AG10803 (cell line): ENCODE measurements at regions not wholly inside any gene's neighbourhood (a gene's known extent, or its start where the extent isn't known, plus 50 kb on each side); places are given as distances from the start of the nearest gene placed in this dataset.

ENCODE experiments used
- DNase-seq: peaks from one replicate; pipeline ENCODE4 v3.0.0; 2010; ENCODE audit warnings: low read depth
- H3K4me3 ChIP-seq: 2 replicates; pipeline ENCODE4 v1.5.1; 2011; ENCODE audit warnings: mild to moderate bottlenecking, low read length, control low read depth
- CTCF ChIP-seq: conservative IDR thresholded peaks from 2 replicates; pipeline ENCODE4 v1.5.1; 2011; ENCODE audit warnings: mild to moderate bottlenecking, low read length, control low read depth, inconsistent platforms

DNA sequence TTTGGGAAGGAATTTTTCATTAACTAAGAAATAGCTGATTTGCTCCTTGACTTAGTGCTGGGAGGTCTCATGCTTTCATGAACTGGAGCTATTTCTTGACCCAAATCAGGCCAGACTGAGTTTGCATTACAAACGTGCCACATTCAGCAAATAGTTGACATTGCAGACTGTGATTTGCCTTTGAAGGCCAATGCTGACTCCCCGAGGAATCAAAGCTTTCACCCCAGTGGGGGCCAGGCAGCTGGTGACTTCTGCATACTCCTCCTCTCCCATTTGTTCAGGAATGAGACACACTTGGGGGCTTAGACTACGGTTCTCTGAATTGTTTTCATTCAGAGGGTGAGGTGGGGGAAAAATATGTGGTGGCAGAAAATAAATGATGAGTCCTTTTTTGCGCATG lies 111.0 kb upstream of the JAZF1 start:
- TF ChIP-seq CTCF = no peak
- DNase-seq = no peak
- H3K4me3 ChIP-seq = no peak overlapping the region

DNA sequence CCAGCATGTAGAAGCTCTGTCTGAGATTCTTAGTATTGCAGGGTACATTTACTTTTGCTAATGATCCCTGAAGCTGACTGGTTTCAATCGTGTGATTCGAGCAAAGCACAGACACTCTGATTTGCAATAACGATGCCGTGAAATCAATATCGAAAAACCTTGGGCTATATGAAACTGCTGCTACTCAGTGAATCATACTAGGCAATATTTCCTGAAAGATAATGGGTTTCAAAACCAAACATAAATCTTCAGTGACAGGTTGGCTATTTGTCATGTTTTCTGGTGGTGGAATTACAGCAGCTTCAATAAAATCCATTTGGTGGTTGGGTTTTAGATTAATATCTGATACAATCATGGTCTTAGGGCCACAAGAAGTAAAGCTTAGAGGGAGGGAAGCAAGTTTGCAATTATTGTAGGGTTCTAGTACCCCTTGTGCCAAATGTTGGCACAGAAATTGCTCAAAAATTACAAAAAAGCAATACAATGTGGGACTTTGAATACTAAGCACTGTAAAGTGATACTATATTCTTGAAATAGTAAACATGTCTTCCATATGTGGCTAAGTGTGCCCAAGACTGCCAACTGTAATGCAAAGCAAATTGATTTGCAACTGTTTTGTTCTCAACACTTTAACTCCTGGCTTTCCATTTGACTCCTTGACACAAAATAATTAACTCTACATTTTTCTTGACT lies 112.4 kb upstream of the JAZF1 start:
- DNase-seq = no peak
- no peak overlapping the region for H3K4me3 ChIP-seq
- TF ChIP-seq CTCF = no peak

DNA sequence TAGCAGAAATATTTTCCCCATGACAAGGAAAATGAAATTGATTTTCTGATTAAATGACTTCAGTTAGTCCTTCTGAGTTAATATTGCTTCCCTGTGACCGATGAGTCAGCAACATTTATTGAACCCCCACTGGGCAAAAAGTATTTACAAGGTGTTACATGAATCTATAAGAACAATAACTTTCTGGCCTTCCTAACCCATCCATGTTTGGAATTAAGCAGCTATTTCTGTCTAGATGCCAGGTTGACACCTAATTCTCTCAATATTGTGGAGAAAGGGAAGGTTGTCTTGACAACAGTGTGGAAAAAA lies 112.9 kb upstream of the JAZF1 start:
- DNase-seq = no peak
- no peak overlapping the region for H3K4me3 ChIP-seq
- TF ChIP-seq CTCF = no peak

DNA sequence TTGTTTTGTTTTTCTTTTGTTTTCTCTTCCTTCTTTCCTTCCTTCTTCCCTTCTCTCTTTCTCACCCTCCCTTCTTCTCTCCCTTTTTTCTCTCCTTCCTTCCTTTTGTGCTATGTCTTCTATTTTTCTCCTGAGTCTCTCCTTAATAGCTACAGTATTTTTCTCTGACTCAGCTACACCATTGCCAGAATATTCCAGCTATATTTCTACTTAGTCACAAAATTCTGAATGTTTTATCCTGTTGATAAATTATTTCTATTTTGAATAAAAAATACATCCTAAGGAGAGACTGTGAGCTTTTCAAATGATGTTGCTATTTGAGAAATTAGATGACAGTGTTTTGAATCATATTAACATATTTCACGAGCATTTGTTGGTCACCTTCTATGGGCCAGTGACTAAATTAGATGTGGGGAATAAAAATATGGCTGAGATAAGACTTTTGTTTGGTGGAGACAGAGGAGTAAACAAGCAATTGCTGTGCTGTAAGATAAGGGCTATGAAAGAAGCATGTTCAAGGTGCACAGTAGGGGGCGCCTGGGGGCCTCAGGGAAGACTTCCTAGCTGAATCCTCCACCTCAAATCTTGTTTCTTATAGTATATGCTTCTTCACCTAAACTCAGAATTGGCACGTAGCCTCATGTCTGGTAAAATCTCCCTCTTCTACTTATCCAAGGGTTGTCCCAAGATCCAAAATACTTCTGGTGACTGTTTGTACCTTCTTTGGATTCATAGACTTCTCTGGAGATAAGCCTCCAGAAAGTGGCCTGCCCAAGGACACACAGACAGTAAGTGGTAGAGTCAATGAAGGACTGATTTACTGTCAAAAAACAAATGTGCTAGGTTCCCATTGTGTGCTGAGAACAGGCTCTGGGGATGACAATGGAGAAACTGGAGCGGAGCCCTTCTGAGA lies 115.5 kb upstream of the CREB5 start:
- H3K4me3 ChIP-seq = no peak overlapping the region
- peak; percentile 33 for DNase-seq
- TF ChIP-seq CTCF = peak; percentile 72

- DNase-seq = no peak
- TF ChIP-seq CTCF = no peak
- no peak overlapping the region for H3K4me3 ChIP-seq
Measured at GRCh38 chr7:28297801-28298459, 114.4 kb upstream of the CREB5 start.

GRCh38 chr7:28298870-28299518 lies 113.3 kb upstream of the CREB5 start:
- peak; percentile 62 for DNase-seq
- peak; percentile 72 for TF ChIP-seq CTCF
- no peak overlapping the region for H3K4me3 ChIP-seq
